GM19372 (cell line): ENCODE measurements at regions not wholly inside any gene's neighbourhood (a gene's known extent, or its start where the extent isn't known, plus 50 kb on each side); places are given as distances from the start of the nearest gene placed in this dataset.
"Not testable (repeated sequence)": the region's sequence is repeated elsewhere in the genome, so short reads cannot be mapped to it uniquely, and the experiment has no call there.

ENCODE experiments used
- ATAC-seq: cut with Tn5 transposase; IDR thresholded peaks from one replicate; pipeline ENCODE4 v1.9.1; 2021; ENCODE audit warnings: mild to moderate bottlenecking, low read depth, moderate library complexity; ENCODE audit not compliant: unreplicated experiment

GRCh38 chr12:74671421-74671820 lies 133.8 kb downstream of the ATXN7L3B start:
- ATAC-seq: no peak

GRCh38 chr12:74676955-74677354 lies 139.3 kb downstream of the ATXN7L3B start:
- ATAC-seq: not testable (repeated sequence)

- no peak for ATAC-seq
Measured at GRCh38 chr12:74685385-74685784, 147.8 kb downstream of the ATXN7L3B start.

GRCh38 chr12:74689071-74689655 lies 151.5 kb downstream of the ATXN7L3B start:
- ATAC-seq: no peak

GRCh38 chr12:74689929-74690328 lies 152.3 kb downstream of the ATXN7L3B start:
- no peak for ATAC-seq

GRCh38 chr12:74719447-74719846 lies 181.8 kb downstream of the ATXN7L3B start:
- no peak for ATAC-seq

GRCh38 chr12:74722709-74723108 lies 185.1 kb downstream of the ATXN7L3B start:
- no peak for ATAC-seq

- no peak for ATAC-seq
Measured at GRCh38 chr12:74725154-74725553, 187.5 kb downstream of the ATXN7L3B start.

- ATAC-seq: no peak
Measured at GRCh38 chr12:74728006-74728405, 190.4 kb downstream of the ATXN7L3B start.

GRCh38 chr12:74732164-74732784 lies 194.6 kb downstream of the ATXN7L3B start:
- ATAC-seq: no peak

GRCh38 chr12:74732826-74733225 lies 195.2 kb downstream of the ATXN7L3B start:
- ATAC-seq: no peak

- no peak for ATAC-seq
Measured at GRCh38 chr12:74741112-74741511, 203.5 kb downstream of the ATXN7L3B start.

GRCh38 chr12:74747305-74747704 lies 209.7 kb downstream of the ATXN7L3B start:
- no peak for ATAC-seq

GRCh38 chr12:74751441-74751840 lies 213.8 kb downstream of the ATXN7L3B start:
- no peak for ATAC-seq

GRCh38 chr12:74752215-74752614 lies 214.6 kb downstream of the ATXN7L3B start:
- ATAC-seq: no peak

- ATAC-seq: no peak
Measured at GRCh38 chr12:74770552-74770951, 232.9 kb downstream of the ATXN7L3B start.

- no peak for ATAC-seq
Measured at GRCh38 chr12:74775276-74775675, 237.6 kb downstream of the ATXN7L3B start.

- no peak for ATAC-seq
Measured at GRCh38 chr12:74776378-74776777, 238.7 kb downstream of the ATXN7L3B start.

GRCh38 chr12:74780182-74780849 lies 242.7 kb downstream of the ATXN7L3B start:
- no peak for ATAC-seq

- not testable (repeated sequence) for ATAC-seq
Measured at GRCh38 chr12:74780850-74781241, 243.2 kb downstream of the ATXN7L3B start.

- no peak for ATAC-seq
Measured at GRCh38 chr12:74781991-74782485, 244.4 kb downstream of the ATXN7L3B start.

GRCh38 chr12:74790931-74791330 lies 253.3 kb downstream of the ATXN7L3B start:
- ATAC-seq: no peak
